GM21526 (cell line): ENCODE measurements at regions not wholly inside any gene's neighbourhood (a gene's known extent, or its start where the extent isn't known, plus 50 kb on each side); places are given as distances from the start of the nearest gene placed in this dataset.

Source experiments
- ATAC-seq: cut with Tn5 transposase; IDR thresholded peaks from one replicate; pipeline ENCODE4 v1.9.1; 2021; ENCODE audit warnings: moderate library complexity; ENCODE audit not compliant: unreplicated experiment, low FRiP score

GRCh38 chr5:103433211-103433610, 129.4 kb downstream of the NUDT12 start:
- ATAC-seq = no peak

DNA sequence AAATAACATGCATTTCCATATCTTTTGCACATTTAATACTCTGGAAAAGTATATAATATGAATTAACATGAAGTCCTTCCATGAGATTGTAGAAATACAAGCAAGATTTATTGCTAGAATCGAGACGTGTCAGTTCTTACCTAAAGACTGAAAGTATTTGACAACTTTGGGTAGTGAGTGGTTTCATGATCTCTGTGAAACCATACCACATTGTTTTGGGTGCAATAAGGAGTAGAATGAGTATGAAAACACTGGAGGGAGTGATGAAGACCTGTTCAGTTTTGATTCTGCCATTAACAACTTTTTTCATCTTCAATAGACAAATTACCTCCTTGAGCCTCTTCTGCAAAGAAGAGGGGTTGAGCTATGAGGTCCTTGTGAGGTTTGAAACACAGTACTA, 133.7 kb downstream of the NUDT12 start:
- ATAC-seq = no peak

- ATAC-seq = no peak
Measured at GRCh38 chr5:103428411-103428871, 134.1 kb downstream of the NUDT12 start.

GRCh38 chr5:103427326-103427725, 135.3 kb downstream of the NUDT12 start:
- no peak for ATAC-seq

- ATAC-seq = no peak
Measured at GRCh38 chr5:103425686-103426454, 136.7 kb downstream of the NUDT12 start.

GRCh38 chr5:103424453-103425205, 138.0 kb downstream of the NUDT12 start:
- no peak for ATAC-seq

DNA sequence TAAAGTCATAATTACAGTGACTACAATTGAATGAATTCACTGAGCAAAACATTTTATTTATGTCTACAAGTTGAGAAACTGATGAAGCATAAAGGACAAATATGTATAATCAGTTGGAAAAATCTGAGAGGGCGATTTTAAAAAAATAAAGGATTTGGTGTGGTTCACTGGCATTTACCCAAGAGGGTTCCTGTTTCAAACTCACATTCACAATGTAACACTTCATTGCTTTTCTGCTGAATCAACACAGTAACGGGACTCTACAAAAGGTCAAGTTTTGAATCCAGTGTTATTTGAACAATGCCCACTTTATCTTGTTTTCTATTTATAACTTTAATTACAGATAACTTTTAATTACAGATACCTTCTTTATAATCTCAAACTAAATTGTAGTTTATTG, 138.6 kb downstream of the NUDT12 start:
- no peak for ATAC-seq

- ATAC-seq = no peak
Measured at GRCh38 chr5:103422756-103423155, 139.8 kb downstream of the NUDT12 start.

- ATAC-seq = no peak
Measured at GRCh38 chr5:103414604-103415003, 148.0 kb downstream of the NUDT12 start.

- ATAC-seq = no peak
Measured at GRCh38 chr5:103411711-103412110, 150.9 kb downstream of the NUDT12 start.

- ATAC-seq = peak; percentile 98
Measured at GRCh38 chr5:103410172-103410571, 151.6 kb downstream of the MACIR start.

DNA sequence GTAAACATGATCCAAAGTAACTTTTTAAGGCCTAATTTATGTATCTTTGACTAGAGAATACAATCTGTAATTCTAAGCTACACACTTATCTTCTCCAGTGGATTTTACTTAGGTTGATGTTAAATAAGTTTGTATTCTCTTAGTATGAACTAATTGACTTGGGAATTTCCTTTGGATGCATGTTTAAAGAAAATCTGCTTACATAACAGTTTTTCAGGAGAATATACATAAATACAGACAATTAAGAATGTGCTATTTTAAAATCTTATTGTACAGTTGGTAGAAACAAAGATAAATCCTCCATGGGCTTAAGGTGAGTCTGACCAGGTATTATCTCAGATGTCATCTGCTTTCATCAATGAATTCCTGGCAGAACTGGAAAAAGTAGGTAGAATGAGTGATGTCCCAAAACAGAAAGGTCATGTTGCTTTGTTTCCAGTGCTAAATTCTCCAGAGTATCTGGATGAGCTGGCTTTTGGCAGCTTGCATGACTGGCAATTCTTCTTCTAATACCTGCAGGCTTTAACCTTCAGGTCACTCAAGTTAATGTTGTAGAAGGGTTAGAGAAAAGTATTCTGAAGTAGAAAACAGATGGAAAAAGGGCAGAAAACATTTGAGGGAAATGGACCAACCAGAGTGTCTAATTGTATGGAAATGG, 150.6 kb downstream of the MACIR start:
- ATAC-seq = no peak

DNA sequence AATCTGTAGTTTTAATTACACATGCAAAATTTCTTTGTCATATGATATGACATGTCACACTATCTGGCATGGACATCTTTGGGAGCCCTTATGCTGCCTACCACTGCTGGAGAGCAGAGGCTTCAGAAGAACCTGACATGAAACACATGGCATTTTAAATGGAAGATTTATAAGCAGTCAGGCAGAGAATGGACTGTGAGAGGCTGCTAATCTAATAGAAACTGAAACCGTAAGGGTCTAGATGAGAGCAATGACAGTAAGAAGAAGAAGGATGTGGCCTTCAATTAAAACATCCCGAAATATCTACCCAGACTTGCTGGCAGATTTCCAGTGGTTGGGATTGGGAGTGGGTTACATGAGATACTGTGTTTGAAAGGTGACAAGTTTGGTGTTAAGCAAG, 149.8 kb downstream of the MACIR start:
- ATAC-seq = no peak

DNA sequence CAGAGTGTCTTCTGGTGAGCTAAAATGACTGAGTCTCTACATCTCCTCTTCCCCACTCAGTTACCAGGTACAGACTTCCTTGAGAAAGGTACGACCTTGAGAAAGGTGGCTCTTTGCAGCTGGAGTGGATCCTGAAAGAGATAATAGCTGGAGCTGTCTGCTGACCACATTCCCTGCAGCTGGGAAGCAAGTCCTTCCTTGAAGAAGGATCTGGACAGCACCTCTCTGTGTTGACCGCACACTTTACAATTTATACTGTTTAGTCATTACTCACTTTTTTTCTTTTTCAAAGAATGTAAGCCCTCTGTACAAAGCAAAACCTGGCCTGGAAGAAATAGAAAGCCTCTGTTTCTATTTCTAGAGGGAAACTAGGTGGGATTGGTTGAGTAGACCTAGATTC, 148.8 kb downstream of the MACIR start:
- no peak for ATAC-seq

- no peak for ATAC-seq
Measured at GRCh38 chr5:103404483-103404882, 145.9 kb downstream of the MACIR start.

DNA sequence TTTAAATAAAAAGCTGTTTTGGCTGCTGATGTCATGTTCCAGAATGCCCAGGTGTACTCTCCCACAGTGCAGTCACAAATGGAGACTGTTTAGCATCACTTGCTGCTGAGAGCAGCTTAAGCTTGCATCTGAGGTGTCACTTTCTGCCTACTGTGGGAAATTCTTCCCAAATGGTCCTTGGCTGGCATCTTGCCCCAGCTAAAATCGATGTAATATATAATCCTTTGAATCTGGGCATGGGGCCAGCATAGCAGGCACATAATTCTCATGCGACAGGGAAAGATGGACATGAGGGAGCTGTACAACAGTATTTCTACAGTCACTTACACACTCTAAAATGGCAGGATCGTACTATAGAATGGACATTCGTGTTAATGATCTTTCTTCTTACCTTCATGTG, 144.3 kb downstream of the MACIR start:
- no peak for ATAC-seq

- no peak for ATAC-seq
Measured at GRCh38 chr5:103397739-103398581, 139.4 kb downstream of the MACIR start.

DNA sequence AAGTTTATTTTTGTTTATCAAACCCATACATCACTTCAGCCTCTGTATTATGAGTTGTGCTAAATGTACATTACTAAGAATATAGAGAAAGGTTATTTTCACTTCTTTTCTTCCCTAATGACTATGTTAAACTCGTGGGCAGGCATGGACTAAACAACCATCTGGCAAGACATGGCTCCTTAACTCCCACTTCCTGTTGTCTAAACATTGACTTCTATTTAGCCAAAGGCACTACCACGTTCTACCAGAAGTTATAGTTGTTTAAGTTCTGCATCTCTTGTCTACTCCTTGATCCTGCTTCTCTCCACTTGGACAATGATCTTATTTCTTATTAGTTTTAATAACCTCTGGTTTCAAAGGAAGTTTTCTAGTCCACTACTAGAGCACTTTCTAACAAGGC, 136.1 kb downstream of the MACIR start:
- ATAC-seq = no peak

DNA sequence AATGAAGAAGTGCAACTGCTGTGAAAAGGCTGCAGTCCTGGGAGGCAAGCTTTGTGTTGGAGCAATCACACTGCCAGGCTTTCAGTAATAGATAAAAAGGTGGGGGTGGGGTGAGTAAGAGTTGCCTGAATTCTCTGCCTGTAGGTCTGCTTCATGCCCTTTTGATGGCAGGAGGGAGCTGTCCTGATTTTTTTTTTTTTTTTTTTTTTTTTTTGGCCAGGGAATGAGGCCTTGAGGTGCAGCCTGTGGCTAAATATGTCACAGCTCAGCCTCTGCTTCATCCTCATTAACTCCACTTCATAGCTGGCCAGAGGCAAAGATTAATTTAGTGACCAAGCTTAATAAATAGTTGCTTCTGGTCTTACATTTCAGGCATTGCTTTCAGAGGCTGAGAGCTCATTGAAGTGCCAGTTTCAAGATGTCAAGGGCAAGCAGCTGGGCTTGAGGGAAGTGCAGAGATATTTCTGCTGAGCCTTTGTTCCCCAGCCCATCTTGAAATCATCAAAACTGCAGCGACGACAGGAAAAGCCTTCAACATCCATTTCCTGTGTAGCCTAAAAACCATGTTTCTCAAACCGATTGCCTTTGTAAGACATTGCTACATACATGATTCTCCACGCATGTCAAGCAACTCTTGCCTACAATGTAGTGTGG, 134.7 kb downstream of the MACIR start:
- no peak for ATAC-seq

DNA sequence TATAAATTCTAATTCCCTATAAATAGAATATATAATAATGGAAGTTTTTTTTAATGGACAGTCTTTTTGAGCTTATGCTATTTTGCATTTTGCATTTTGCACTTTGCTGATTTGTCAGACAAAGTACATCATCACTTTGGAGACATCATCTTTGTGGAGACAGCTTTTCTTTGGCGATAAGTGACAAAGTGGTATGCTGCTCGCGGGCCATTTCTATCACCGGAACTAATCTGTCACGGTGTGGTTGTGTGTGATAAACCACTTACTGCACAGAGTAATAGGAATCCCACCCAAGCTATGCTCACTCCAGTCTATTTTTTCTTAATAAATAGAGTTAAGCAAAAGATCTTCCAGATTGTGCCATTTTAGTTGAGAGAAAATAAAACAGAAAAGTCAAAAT, 133.1 kb downstream of the MACIR start:
- ATAC-seq = no peak
